Neural crest cell (in vitro differentiated cells): ENCODE measurements at regions not wholly inside any gene's neighbourhood (a gene's known extent, or its start where the extent isn't known, plus 50 kb on each side); places are given as distances from the start of the nearest gene placed in this dataset.

Experiments used
- DNase-seq: peaks from one replicate; pipeline ENCODE4 v3.0.0; 2021; ENCODE audit warnings: low read depth, mixed read lengths, low spot score
- H3K27ac Mint-ChIP-seq: one replicate; pipeline ENCODE4 v1.8.0; 2021; ENCODE audit warnings: mild to moderate bottlenecking, mixed read lengths; ENCODE audit not compliant: unreplicated experiment
- H3K27me3 Mint-ChIP-seq: 2 replicates; pipeline ENCODE4 v1.8.0; 2021; ENCODE audit warnings: low read depth, mild to moderate bottlenecking, mixed read lengths
- H3K36me3 Mint-ChIP-seq: 2 replicates; pipeline ENCODE4 v1.8.0; 2021; ENCODE audit warnings: low read depth, mild to moderate bottlenecking, mixed read lengths
- H3K4me1 Mint-ChIP-seq: 2 replicates; pipeline ENCODE4 v1.8.0; 2021; ENCODE audit warnings: mixed read lengths
- H3K4me3 Mint-ChIP-seq: one replicate; pipeline ENCODE4 v1.8.0; 2021; ENCODE audit warnings: mild to moderate bottlenecking, mixed read lengths
- H3K9me3 Mint-ChIP-seq: 2 replicates; pipeline ENCODE4 v1.8.0; 2021; ENCODE audit warnings: mixed read lengths
- TF ChIP-seq, protein P1 (sequence below): fragments of 200-600 bp; sonication (generic); conservative IDR thresholded peaks from 2 replicates; pipeline ENCODE4 v1.5.0; 2021; ENCODE audit warnings: antibody characterized with exemption, mild to moderate bottlenecking

DNA sequence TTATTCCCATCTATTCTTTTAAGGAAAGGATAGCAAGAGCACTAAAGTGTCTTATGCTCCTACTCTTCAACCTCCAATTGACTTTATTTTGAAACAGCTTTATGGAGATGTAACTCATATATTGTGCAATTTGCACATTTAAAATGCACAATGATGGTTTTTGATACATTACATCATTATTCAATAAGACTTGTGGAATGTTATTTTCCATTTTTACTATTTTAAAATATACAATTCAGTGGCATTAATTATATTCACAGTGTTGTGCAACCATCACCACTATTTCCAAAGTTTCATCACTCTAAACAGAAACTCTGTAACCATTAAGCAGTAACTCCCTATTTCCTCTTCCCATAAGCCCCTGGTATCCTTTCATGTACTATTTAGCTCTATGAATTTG is 489.8 kb downstream of the NEBL start:
- no peak overlapping the region for H3K27ac Mint-ChIP-seq
- H3K27me3 Mint-ChIP-seq, result no peaks in the 10 kb centered on the region
- H3K36me3 Mint-ChIP-seq, result no peaks in the 10 kb centered on the region
- no peak for DNase-seq
- no peaks in the 10 kb centered on the region for H3K4me1 Mint-ChIP-seq
- no peak overlapping the region for H3K4me3 Mint-ChIP-seq
- TF ChIP-seq, protein P1, sequence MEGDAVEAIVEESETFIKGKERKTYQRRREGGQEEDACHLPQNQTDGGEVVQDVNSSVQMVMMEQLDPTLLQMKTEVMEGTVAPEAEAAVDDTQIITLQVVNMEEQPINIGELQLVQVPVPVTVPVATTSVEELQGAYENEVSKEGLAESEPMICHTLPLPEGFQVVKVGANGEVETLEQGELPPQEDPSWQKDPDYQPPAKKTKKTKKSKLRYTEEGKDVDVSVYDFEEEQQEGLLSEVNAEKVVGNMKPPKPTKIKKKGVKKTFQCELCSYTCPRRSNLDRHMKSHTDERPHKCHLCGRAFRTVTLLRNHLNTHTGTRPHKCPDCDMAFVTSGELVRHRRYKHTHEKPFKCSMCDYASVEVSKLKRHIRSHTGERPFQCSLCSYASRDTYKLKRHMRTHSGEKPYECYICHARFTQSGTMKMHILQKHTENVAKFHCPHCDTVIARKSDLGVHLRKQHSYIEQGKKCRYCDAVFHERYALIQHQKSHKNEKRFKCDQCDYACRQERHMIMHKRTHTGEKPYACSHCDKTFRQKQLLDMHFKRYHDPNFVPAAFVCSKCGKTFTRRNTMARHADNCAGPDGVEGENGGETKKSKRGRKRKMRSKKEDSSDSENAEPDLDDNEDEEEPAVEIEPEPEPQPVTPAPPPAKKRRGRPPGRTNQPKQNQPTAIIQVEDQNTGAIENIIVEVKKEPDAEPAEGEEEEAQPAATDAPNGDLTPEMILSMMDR, result no peak
- H3K9me3 Mint-ChIP-seq, result no peaks in the 10 kb centered on the region

DNA sequence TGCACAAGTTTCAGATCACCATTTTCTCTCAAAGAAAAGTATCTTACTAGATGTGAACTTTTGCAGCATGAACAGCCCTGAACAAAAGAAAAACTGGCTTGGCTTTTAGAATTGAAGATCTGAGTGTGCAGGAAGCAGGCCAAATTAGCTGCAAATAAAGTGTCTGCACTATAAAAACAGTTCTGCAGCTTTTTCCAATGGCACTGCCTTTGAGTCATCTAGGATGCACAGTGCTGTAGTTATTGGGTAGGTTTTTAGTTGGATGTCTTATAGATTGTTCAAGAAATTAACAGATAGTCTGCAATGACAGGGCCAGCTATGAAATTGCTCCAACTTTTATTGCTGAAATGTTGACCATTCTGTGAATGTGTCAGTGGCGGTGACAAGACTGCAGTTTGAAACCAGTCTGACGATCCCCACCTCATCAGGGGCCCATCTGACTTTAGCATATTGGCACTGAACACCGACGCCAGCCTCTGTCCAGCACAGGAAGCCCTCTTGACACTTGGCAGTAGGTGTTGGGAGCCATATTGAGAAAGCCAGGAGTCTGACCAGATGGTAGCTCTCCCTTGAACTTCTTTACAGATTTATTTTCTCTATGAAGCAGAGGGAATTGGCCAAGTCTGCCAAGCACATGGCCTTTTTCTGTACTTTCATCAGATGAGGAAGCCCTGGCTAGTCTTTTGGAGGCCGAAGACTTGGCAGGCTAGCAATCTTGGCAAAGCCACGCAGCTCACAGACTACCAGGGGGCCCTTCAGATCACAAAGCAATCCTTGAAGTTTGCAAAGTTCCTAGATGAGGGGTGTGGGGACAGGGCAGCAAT is 490.6 kb downstream of the NEBL start:
- TF ChIP-seq, protein P1, result no peak
- Mint-ChIP-seq H3K9me3 (no peaks in the 10 kb centered on the region), H3K4me1 (no peaks in the 10 kb centered on the region), H3K36me3 (no peaks in the 10 kb centered on the region), H3K27me3 (no peaks in the 10 kb centered on the region), H3K4me3 (no peak overlapping the region), H3K27ac (peak overlapping the region; percentile 52)
- no peak for DNase-seq

DNA sequence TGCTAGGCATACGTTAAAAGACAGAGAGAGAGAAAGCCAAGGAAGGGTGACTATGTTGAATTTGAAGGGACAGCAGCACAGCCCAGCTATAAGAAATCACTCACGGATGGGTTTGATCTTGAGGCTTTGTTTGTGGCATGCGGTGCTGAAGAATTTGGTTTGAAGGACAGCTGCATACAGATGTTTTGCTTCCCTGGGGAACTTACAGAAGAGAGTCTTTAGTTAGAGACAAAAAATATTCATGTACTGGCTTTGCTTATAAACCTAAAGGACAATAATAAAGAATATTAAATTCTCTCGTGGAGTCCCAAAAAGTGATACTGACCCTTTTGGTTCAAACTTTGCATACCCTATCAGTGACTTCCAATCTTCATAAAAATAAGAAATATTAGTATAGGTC is 491.4 kb downstream of the NEBL start:
- H3K9me3 Mint-ChIP-seq, result no peaks in the 10 kb centered on the region
- H3K27me3 Mint-ChIP-seq, result no peaks in the 10 kb centered on the region
- H3K36me3 Mint-ChIP-seq, result no peaks in the 10 kb centered on the region
- DNase-seq, result no peak
- TF ChIP-seq, protein P1, result no peak
- H3K4me1 Mint-ChIP-seq, result no peaks in the 10 kb centered on the region
- peak overlapping the region; percentile 51 for H3K27ac Mint-ChIP-seq
- no peak overlapping the region for H3K4me3 Mint-ChIP-seq

DNA sequence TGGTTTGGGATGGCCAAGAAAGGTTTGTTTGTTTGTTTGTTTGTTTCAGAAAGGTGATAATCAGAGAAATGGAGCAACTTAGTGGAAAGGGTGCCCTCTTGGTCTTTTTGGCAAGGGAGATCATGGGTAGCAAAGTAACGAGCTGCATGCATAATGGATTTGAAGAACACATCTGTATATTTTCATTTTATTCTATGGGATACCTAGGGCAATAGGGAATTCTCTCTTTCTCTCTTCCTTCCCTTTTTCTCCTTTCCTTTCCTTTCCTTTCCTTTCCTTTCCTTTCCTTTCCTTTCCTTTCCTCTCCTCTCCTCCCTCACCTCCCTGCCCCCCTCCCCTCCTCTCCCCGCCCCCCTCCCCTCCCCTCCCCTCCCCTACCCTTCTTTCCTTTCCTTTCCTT is 492.1 kb downstream of the NEBL start:
- H3K9me3 Mint-ChIP-seq, result no peaks in the 10 kb centered on the region
- no peaks in the 10 kb centered on the region for H3K4me1 Mint-ChIP-seq
- no peak overlapping the region for H3K27ac Mint-ChIP-seq
- TF ChIP-seq, protein P1, result no peak
- H3K4me3 Mint-ChIP-seq, result no peak overlapping the region
- H3K27me3 Mint-ChIP-seq, result no peaks in the 10 kb centered on the region
- DNase-seq, result no peak
- no peaks in the 10 kb centered on the region for H3K36me3 Mint-ChIP-seq

DNA sequence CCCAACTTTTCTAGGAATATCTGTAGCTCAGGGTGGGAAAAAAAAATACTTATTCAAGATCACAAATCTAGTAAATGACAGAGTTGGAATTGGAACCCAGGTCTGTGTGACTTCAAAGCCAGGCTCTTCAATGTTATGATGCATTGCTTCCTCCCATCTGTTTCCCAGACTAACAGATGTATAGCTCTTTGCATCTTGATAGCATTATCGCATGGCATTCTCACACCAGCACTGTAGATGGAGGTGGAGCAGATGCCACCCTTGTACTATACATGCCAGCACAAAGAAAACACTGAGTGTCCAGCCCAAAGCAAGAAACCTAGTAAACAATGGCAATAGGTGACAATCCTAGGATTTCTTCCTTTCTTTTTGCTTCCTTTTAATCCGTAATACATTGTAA is 497.3 kb downstream of the NEBL start:
- Mint-ChIP-seq H3K27me3 (no peaks in the 10 kb centered on the region), H3K4me3 (no peak overlapping the region), H3K4me1 (no peaks in the 10 kb centered on the region), H3K36me3 (no peaks in the 10 kb centered on the region), H3K9me3 (no peaks in the 10 kb centered on the region), H3K27ac (no peak overlapping the region)
- TF ChIP-seq, protein P1, result no peak
- DNase-seq, result no peak
